Hematopoietic multipotent progenitor cell treated with erythropoietin and hydrocortisone succinate and interleukin-3 and kit ligand, for 8 days (in vitro differentiated cells): ENCODE measurements at regions not wholly inside any gene's neighbourhood (a gene's known extent, or its start where the extent isn't known, plus 50 kb on each side); places are given as distances from the start of the nearest gene placed in this dataset.

ENCODE experiments used
- DNase-seq: peaks from one replicate; pipeline ENCODE4 v3.0.0-alpha.2; 2015

- no peak for DNase-seq
Measured at GRCh38 chr9:78927099-78927940, 630.4 kb downstream of the PSAT1 start.

GRCh38 chr9:78928625-78929405 is 631.9 kb downstream of the PSAT1 start:
- no peak for DNase-seq

GRCh38 chr9:78930281-78930680 is 633.4 kb downstream of the PSAT1 start:
- DNase-seq = no peak

GRCh38 chr9:78932849-78933627 is 636.1 kb downstream of the PSAT1 start:
- DNase-seq = no peak

- no peak for DNase-seq
Measured at GRCh38 chr9:78934880-78935279, 636.9 kb upstream of the TLE4 start.

GRCh38 chr9:78938821-78939220 is 632.9 kb upstream of the TLE4 start:
- no peak for DNase-seq

GRCh38 chr9:78939311-78940065 is 632.3 kb upstream of the TLE4 start:
- no peak for DNase-seq

GRCh38 chr9:78940121-78940855 is 631.5 kb upstream of the TLE4 start:
- no peak for DNase-seq

GRCh38 chr9:78954286-78954685 is 617.5 kb upstream of the TLE4 start:
- DNase-seq = no peak

- peak; percentile 1 for DNase-seq
Measured at GRCh38 chr9:78958892-78959291, 612.9 kb upstream of the TLE4 start.

- DNase-seq = no peak
Measured at GRCh38 chr9:78962156-78962555, 609.6 kb upstream of the TLE4 start.

- DNase-seq = no peak
Measured at GRCh38 chr9:78963911-78964310, 607.9 kb upstream of the TLE4 start.

GRCh38 chr9:78967596-78968217 is 604.1 kb upstream of the TLE4 start:
- no peak for DNase-seq

- no peak for DNase-seq
Measured at GRCh38 chr9:78970375-78970774, 601.4 kb upstream of the TLE4 start.

GRCh38 chr9:78971540-78971939 is 600.2 kb upstream of the TLE4 start:
- no peak for DNase-seq

- DNase-seq = no peak
Measured at GRCh38 chr9:78972303-78972999, 599.3 kb upstream of the TLE4 start.

- DNase-seq = no peak
Measured at GRCh38 chr9:78973907-78974306, 597.9 kb upstream of the TLE4 start.

- DNase-seq = no peak
Measured at GRCh38 chr9:78982849-78983248, 588.9 kb upstream of the TLE4 start.

- DNase-seq = no peak
Measured at GRCh38 chr9:78985084-78985738, 586.6 kb upstream of the TLE4 start.

GRCh38 chr9:78986446-78986845 is 585.3 kb upstream of the TLE4 start:
- no peak for DNase-seq
